ENCODE measurements at regions not wholly inside any gene's neighbourhood (a gene's known extent, or its start where the extent isn't known, plus 50 kb on each side); places are given as distances from the start of the nearest gene placed in this dataset.

GRCh38 chr13:105643966-105644365 is 891.5 kb downstream of the EFNB2 start:
- Histone ChIP-seq H3K4me3 (no peak overlapping the region), H3K4me1 (no peaks in the 10 kb centered on the region), H3K27me3 (no peaks in the 10 kb centered on the region), H3K9me3 (no peaks in the 10 kb centered on the region), H3K27ac (no peak overlapping the region), H3K36me3 (no peaks in the 10 kb centered on the region)
- intact Hi-C loops (cut with DNase I), result no loop called here
- no peak for TF ChIP-seq POLR2A (IDR thresholded peaks at IDR 0.05)
- no peak for TF ChIP-seq CTCF (IDR thresholded peaks at IDR 0.05)
- WGBS (ENCODE audit: insufficient coverage, low coverage, low lambda C conversion rate, missing lambda C conversion rate), result 58% methylated on average over 5 of the region's 5 CpGs
- DNase-seq (no peak), ATAC-seq (no peak)

DNA sequence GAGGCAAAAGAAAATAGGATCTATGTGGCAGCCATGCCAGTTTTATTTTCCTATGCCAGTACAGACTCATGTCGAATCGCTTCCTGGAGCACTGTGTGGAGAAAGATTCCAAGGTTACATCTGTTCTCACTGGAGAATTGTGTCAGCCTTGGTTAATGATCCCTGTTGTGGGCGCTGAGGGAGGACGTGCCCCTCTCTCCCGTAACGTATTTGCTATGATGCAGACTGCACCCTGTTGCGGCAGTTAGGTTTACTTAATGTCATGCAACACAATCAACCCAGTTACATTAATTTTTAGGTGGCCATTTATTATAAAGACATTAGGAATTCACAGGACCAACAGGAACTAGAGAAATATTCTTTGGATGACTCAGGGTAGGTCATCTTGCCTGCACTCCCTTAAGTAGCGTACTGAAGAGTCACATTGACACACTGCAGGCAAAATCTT is 892.9 kb downstream of the EFNB2 start:
- Histone ChIP-seq H3K27ac (no peak overlapping the region), H3K27me3 (no peaks in the 10 kb centered on the region), H3K36me3 (no peaks in the 10 kb centered on the region), H3K4me3 (no peak overlapping the region), H3K9me3 (no peaks in the 10 kb centered on the region), H3K4me1 (no peaks in the 10 kb centered on the region)
- no peak for DNase-seq
- TF ChIP-seq POLR2A (IDR thresholded peaks at IDR 0.05) (no peak), CTCF (IDR thresholded peaks at IDR 0.05) (no peak)
- WGBS (ENCODE audit: insufficient coverage, low coverage, low lambda C conversion rate, missing lambda C conversion rate), result 74% methylated on average over 8 of the region's 8 CpGs
- intact Hi-C loops (cut with DNase I), result no loop called here
- no peak for ATAC-seq

- DNase-seq (no peak), ATAC-seq (no peak)
- intact Hi-C loops (cut with DNase I), result no loop called here
- H3K4me1 ChIP-seq, result no peaks in the 10 kb centered on the region
- no peak for TF ChIP-seq CTCF (IDR thresholded peaks at IDR 0.05)
- H3K36me3 ChIP-seq, result no peaks in the 10 kb centered on the region
- 52% methylated on average over 5 of the region's 5 CpGs for WGBS (ENCODE audit: insufficient coverage, low coverage, low lambda C conversion rate, missing lambda C conversion rate)
- no peaks in the 10 kb centered on the region for H3K27me3 ChIP-seq
- H3K27ac ChIP-seq, result no peak overlapping the region
- no peaks in the 10 kb centered on the region for H3K9me3 ChIP-seq
- no peak overlapping the region for H3K4me3 ChIP-seq
Observed at GRCh38 chr13:105641121-105641520, 894.3 kb downstream of the EFNB2 start.

DNA sequence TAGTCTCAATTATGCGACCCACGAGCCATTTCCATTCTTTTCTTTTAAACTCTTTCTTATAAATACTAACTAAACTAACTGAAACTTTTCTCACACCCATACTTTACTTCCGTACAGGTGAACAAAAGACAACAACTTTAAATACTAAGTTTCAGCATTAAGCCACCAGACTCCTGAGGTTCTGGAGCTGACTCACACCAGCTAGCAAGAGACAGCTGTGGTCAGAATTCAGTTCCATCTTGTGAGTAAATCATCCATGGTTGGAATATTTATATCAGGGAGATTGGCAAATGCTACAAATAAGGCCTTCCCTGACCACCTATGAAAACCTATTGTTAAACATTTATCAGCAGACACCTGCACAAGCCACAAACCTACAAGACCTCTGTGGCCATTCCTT is 897.0 kb downstream of the EFNB2 start:
- Histone ChIP-seq H3K9me3 (no peaks in the 10 kb centered on the region), H3K27me3 (no peaks in the 10 kb centered on the region), H3K4me3 (no peak overlapping the region), H3K4me1 (no peaks in the 10 kb centered on the region), H3K27ac (no peak overlapping the region), H3K36me3 (no peaks in the 10 kb centered on the region)
- intact Hi-C loops (cut with DNase I), result no loop called here
- WGBS (ENCODE audit: insufficient coverage, low coverage, low lambda C conversion rate, missing lambda C conversion rate), result 49% methylated on average over 3 of the region's 3 CpGs
- no peak for DNase-seq
- TF ChIP-seq POLR2A (IDR thresholded peaks at IDR 0.05) (no peak), CTCF (IDR thresholded peaks at IDR 0.05) (no peak)
- ATAC-seq, result no peak

DNA sequence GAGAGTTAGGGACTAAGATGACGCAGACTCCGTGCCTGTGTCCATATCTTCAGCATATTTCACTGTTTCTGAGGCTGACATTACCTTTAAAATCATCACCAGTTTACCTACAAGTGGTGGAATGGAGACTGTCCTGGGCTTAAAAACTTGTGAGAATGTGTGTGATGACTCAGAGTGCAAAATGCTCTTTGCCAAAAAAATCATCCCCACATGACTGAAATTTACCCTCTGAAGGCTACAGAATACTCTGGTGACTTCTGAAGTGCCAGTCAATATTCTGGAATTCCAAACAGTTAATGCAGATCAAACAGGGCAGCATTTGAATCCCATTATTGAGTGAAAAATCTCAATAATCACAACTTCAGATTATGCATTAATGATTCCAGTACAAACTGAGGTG is 901.4 kb downstream of the EFNB2 start:
- Histone ChIP-seq H3K27ac (no peak overlapping the region), H3K4me3 (no peak overlapping the region), H3K9me3 (no peaks in the 10 kb centered on the region), H3K36me3 (no peaks in the 10 kb centered on the region), H3K4me1 (no peaks in the 10 kb centered on the region), H3K27me3 (no peaks in the 10 kb centered on the region)
- ATAC-seq, result no peak
- WGBS (ENCODE audit: insufficient coverage, low coverage, low lambda C conversion rate, missing lambda C conversion rate), result 46% methylated on average over 2 of the region's 2 CpGs
- intact Hi-C loops (cut with DNase I), result no loop called here
- TF ChIP-seq POLR2A (IDR thresholded peaks at IDR 0.05), result no peak
- no peak for TF ChIP-seq CTCF (IDR thresholded peaks at IDR 0.05)
- no peak for DNase-seq

All from right lobe of liver (tissue), 6 donors.